Activated gamma-delta T cell treated with Interleukin-2 at 50 U/mL for 16 hours (primary cell): ENCODE measurements at regions not wholly inside any gene's neighbourhood (a gene's known extent, or its start where the extent isn't known, plus 50 kb on each side); places are given as distances from the start of the nearest gene placed in this dataset.

Source experiments
- DNase-seq: peaks from one replicate; pipeline ENCODE4 v3.0.0-alpha.2; 2020

DNA sequence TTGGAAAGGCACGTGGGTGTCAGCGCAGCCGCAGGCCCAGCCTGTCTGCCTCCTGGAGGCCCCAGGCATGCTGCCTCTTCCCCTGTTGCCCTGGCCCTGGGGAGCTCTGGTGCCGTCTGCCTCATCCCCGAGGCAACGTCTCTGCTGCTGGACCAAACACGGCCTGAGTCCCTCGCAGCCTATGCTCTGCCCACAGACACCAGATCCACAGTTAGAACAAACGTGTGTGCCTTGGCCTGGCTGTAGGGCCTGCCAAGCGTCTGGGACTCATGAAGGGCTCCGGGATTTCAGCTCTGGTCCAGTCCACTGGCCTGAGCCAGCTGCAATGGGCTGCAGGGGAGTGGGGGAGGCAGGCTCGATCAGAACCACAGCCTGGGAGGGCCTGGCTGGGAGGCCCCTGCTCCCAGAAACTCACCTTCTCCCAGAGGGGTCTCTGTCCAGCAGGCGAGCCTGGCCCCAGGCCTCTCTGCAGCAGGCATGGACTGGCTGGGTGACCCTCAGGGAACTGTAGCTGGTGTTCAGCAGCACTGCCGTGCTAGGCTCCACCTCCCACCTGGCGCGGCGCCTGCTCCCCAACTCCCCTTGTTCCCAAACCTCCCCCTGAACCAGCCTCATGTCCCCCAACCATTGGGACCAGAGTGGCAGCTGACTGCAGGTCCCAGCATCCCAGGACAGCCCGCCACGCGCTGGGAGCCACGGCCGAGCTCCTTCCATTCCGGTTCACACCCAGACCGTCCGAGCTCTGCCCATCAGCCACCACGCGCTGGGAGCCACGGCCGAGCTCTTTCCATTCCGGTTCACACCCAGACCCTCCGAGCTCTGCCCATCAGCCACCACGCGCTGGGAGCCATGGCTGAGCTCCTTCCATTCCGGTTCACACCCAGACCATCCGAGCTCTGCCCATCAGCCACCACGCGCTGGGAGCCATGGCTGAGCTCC is 197.0 kb downstream of the DLL1 start:
- DNase-seq, result no peak

DNA sequence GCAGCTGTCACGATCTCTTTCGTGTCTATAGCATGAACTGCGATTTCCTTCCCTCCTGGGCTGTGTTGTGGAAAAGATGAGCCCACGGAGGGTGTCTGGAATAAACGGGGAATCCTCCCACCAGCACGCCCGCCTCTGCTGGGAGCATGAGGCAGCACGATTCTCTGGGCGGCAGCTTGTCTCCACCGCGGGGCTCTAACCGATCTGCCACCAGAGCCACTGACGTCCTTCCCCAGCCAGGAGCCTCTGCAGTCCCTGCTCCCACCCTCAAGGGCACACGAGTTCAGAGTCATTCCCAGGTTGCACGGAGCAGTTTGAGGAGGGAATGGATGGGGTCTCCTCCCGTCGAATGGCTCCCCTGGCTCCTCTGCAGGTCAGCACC is 197.6 kb downstream of the DLL1 start:
- DNase-seq, result no peak

DNA sequence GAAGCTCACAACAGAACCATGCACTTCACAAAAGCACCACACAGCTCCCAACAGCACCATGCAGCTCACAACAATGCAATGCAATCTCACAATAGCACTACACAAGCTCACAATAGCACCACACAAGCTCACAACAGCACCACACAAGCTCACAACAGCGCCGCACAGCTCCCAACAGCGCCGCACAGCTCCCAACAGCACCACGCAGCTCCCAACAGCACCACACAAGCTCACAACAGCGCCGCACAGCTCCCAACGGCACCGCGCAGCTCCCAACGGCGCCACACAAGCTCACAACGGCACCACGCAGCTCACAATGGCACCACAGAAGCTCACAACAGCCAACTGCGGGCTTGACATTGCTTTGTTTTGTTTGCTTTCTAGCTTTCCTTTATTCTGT is 198.1 kb downstream of the DLL1 start:
- no peak for DNase-seq

DNA sequence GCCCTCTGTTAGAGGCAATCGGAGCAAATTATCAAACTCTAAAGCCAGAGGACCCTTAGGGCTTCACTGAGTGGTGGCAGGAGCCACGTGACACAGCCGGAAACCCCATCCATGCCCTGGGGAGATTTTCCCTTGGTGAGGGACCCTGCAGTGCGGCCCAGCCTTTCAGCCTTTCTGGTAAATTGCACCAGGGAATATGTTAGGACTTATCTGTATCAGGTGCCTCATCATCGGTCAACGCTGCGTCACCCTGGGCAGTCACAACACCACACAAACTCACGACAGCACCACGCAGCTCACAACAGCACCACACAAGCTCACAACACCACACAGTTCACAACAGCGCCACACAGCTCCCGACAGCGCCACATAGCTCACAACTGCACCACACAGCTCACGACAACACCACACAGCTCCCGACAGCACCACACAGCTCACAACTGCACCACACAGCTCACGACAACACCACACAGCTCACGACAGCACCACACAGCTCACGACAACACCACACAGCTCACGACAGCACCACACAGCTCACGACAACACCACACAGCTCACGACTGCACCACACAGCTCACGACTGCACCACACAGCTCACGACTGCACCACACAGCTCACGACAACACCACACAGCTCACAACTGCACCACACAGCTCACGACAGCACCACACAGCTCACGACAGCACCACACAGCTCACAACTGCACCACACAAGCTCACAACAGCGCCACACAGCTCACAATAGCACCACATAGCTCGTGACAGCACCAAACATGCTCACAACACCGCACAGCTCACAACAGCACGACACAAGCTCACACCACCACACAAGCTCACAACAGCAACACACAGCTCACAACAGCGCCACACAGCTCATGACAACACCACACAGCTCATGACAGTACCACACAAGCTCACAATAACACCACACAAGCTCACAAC is 199.0 kb downstream of the DLL1 start:
- no peak for DNase-seq

DNA sequence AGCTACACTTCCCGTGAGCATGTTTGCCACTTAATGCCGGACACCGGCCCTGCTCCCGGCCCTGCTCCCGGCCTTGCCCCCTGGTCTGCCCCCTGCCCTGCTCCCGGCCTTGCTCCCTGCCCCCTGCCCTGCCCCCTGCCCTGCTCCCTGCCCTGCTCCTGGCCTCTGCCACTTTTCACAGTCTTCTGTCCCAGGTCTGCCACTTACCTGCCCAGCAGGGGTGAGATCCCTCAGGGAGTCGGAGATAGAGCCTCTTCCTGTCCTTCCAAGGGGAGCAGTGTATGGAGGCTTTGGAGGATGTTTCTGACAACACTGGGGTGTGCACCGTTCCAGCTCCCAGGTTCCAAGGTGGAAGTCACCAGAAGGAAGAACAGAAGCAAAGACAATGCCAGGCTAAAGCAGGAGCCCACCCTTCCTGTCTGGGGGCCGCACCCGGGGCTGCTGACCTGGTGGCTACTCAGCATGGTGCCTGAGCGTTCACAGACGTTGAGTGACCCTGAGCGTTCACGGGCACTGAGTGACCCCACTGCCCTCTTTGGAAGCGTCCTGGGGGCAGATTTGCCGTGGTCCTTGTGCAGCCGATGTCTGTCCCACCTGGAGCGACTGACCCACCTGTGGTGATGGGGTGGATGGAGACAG is 199.8 kb downstream of the DLL1 start:
- peak; percentile 3 for DNase-seq

DNA sequence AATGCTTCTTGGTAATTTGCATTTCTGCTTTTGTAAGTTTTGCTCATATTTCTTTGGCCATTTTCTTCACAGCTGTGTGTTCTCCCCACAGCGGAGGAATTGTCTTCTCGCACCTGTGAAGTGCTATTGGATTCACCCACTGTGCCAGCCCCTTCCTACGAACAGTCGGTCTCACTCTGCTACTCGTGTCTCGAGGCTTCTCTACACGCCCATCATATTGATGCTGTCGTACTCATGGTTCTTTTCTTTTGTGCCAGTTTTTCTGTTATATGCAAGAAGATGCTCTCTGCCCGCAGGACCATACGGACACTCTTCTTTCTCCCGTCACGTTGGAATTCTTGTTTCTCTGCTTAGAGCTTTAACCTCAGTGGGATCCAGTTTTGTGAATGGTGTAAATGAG is 200.3 kb downstream of the DLL1 start:
- DNase-seq, result no peak

DNA sequence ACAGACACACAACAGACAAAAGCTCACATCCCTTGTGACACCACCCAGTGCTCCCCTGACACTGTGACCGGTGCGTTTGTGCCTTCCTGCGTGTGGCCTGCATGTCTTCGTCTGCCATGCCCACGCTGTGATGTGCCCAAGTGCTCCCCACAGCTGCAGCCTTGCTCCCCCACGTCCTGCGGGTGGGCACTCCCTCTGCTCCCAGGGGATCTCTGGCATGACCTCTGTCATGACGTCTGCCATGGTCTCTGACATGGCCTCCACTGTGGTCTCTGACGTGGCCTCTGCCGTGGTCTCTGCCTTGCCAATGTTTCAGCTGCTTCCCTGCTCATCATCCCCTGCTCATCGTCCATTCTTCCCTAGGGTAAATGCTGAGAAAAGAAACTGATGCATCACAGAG is 200.9 kb downstream of the DLL1 start:
- no peak for DNase-seq

DNA sequence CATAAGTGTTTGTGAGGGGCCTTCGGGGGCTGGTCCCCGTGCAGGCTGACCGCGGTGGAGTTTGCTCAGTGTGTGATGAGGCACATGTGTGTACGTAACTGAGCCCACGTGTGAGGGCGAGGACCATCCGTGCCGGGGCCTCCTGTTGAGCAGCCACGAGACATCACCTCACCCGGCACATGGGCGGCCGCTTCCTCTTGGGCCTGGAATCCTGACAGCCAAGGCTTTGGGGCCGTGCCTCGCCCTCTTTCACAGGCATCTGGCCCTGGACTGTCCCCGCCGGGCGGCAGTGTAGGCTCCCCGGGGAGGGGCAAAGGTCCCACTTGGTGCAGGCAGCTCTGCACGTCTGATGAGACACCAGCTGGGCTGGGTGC is 202.3 kb downstream of the DLL1 start:
- peak; percentile 21 for DNase-seq

DNA sequence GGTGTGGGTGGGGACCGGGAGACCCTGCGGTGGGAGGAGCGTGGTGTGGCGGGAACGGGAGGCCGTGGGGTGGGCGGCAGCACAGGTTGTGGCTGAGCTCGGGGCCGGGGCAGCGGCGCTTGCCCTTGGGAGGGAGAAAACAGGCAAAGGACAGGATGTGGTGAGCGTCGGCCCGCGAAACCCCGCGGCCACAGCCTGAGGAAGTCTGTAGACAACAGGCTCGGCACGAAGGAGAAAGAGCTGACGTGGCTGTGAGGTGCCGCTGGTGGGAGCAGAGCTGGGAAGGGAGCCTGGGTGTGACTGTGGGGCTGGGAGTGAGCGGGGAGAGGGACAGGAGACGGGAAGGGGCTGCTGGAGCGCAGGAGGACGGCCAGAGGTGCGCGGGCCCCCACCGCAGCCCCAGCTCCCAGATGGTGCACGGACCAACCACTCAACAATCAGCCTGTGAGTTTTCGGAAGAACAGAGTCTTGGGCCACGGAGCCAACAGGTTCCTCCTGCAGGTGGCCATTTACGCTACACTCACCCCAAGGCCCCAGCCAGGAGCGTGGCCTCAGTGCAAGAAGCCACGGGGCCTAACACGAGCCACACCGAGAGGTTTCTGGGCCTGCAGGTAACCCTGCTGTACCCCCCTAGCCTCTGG is 202.8 kb downstream of the DLL1 start:
- peak; percentile 61 for DNase-seq

DNA sequence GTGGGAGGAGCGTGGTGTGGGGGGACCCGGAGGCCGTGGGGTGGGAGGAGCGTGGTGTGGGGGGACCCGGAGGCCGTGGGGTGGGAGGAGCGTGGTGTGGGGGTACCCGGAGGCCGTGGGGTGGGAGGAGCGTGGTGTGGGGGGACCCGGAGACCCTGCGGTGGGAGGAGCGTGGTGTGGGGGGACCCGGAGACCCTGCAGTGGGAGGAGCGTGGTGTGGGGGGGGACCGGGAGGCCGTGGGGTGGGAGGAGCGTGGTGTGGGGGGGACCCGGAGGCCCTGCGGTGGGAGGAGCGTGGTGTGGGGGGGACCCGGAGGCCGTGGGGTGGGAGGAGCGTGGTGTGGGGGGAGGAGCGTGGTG is 203.5 kb downstream of the DLL1 start:
- DNase-seq, result peak; percentile 12

DNA sequence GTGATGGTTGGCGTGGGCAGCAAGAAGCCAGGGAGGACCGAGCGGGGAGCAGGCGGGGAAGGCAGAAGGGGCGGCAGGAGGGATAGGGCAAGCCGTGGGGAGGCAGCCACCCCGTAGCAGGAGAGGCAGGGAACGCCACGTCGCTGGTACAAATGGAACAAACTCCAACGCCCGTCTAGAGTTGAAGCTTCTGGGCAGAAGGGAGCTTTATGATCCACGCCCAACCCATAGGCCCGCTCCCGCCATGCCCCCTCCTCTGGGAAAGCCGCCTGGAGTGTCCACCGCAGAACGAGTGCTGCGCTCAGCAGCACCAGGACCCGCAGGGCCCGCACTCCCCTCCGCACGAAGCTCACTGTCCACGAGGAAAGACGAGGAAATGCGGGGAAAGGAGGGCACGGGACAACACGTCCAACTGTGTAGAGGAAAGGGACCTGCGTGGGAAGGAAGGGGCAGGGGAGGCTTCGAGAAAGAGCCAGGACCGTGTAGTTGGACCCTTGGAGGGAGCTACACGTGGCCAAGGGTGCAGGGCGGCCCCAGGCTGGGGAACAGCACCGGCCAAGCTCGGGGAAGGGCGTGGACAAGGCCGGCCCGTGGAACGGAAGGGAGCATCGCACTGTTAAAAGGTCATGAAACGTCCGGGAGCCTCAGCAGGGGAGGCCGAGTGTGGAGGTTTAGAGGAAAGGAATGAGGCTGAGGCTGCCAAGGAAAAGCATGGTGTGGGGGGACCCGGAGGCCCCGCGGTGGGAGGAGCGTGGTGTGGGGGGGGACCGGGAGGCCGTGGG is 204.0 kb downstream of the DLL1 start:
- DNase-seq, result peak; percentile 3

DNA sequence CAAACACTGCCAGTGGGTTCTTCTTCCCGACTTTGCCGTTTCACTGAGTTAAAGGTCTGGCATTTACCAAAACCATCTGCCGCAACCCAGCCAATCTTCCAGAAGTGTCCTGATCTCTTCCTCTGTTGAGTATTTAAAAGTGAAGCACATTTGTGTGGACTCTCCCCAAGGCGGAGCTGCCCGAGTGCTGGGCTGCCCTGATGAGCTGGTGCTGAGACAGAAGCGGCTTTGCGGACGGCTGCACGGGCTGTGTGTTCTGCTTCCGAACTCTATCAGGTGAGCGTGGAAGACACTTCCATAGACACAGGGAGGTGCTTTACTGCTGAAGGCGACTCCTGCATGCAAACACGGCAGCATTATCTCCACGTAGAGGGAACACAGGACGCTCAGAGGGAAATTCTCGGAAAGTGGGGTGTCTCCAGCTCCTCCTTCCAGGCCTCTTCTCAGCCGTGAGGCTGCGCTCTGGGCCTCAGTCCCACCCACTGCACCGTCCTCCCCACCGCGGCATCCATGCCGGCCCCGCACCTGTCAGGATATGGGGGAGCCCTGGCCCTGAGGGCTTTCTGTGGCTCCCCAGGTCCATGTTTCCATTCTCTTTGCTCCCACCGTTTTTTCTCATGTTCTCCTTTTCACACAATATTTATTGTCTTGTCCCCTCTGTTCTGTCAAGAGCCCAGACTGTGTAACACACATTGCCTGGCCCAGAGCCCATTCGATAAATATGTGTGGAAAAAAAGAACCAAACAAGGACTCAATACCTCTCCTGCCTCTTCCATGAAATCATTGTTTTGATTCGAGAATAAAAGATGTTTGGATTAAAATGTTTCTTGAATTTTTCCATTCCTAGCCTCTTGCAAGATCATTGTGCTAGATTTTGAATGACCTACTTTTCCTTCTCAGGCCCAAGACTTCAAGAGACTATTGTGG is 205.1 kb downstream of the DLL1 start:
- DNase-seq, result peak; percentile 1

DNA sequence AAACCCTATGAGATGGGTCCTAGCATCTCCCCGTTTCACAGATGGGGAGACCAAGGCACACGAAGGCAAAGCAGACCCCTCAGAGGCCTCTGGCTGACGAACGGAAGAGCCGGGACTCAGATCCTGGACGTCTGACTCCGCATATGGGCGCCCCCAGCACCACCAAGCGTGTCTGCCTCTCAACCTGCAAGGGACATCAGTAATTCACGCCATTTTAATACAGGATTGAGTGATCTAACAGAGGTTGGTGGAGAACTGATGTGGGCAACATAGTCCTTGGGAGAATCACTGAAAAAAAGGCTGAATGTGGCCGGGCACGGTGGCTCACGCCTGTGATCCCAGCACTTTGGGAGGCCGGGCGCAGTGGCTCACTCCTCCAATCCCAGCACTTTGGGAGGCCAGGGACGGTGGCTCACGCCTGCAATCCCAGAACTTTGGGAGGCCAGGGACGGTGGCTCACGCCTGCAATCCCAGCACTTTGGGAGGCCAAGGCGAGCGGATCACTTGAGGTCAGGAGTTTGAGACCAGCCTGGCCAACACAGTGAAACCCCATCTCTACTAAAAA is 206.6 kb downstream of the DLL1 start:
- no peak for DNase-seq

DNA sequence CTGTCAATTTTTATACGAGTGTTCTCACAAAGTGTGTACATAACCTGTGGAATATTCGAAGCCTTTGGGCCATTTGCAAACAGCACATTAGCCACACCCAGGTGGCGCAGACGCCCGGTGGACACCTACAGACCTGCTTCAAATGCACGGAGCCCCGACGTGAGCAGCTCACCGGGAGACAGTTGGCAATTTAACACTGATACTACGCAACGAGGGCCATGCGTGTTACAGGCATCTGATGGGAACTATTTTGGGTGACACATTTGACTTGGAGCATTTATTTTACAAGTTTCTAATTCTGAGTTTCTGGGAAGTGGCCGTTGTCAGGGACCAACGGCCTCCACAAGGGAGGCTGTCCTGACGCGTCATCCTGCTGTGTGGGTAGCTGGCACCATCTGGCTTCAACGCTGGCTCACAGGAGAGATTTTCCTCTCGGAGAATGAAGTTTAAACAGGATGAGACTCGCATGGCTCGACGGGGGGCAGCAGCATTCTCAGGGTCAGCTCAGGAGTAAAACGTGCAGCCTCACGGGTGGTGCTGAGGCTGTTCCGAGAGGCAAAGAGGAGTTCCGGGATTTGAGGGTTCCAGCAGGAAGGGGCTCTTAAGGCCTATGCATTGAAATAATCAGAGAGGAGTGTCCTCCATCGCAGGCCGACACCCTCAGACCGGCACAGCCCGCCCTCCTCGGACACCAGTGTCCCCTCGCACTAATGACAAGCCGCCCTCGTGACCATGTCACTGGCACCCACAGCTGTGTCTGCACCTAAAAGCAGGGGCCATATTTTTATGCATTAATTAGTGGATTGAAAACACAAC is 207.4 kb downstream of the DLL1 start:
- no peak for DNase-seq

DNA sequence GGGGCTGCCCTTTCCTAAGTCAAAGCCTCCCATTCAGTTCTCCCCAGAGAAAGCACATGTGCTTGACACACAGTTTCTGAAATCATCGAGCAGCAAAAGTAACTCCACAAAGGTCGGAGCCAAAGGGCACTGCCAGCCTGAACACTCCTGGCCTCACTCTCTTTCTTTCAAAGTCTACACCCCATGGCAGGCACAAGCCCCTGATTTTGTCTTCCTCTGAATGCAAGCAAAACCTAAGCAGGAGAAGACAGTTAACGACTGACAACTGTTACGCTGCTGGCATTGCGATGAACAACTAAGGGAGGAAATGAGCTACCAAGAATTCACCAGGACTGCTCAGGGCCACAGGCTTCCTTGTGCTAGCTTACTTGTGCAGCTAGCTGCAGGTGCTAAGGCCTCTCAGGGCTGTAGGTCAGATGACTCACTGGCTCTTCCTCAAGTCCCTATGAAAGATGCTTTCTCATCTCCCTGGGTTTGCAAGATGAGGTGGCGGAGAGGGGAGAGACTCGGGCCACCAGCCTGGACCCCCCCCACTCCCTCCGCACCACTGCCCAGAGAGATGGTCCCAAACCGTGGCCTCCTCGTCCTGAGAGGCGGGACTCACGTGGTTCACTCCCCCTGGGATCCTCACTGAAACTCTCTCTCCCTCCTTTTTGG is 208.2 kb downstream of the DLL1 start:
- DNase-seq, result no peak

DNA sequence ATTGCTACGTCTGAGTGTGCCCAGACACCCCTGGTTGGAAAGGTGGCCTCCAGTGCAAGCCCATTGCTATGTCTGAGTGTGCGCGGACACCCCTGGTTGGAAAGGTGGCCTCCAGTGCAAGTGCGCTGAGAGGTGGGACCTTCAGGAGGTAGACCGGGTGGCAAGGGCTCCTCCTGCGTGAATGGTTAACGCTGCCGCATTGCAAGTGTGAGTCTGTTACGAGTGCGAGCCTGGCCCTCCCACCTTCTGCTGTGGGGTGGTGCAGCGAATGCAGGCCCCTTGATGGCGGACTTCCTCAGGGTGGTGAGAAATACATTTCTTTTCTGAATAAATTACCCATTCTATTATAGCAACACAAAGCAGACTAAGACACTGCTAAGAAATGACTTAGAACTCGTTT is 208.8 kb downstream of the DLL1 start:
- DNase-seq, result no peak

DNA sequence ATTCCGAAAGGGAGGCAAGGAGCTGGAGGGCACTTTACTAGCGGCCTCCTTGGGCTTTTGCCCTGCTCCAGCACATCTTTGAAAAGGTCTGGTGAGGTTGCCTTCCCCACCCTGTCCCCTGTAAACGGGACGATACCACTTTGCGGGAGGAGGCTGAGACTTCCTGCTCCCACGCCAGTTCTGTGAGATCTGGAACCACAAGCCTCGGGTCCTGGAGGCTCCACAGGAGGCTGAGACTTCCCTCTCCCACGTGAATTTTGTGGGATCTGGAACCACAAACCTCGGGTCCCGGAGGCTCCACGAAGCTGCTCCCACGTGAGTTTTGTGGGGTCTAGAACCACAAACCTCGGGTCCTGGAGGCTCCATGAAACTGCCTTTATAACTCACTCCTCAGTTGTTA is 209.3 kb downstream of the DLL1 start:
- DNase-seq, result no peak

DNA sequence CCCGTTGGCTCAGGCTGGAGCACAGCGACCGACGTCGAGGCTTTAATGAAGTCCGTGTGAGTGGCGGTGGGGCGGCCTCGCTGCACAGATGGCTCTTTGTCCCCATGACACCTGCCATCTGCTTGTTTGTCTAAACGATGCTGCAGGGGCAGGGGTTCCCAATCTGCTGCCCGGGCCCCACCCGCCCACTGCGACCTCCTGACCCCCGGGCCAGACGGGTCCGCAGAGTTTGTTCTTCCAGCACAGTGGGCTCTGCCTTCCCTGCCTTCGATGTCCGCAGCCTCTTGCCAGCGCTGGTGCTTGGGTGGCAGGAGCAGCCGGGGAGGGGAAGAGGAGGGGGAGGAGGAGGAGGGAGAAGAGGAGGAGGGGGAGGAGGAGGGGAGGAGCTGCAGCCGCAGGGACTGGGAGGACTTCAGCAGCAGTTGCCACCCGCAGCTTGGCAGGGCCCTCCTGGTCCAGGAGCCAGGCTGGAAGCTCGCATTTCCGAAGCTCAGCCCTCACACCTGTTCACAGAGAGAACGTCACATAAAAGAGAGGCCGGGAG is 210.0 kb downstream of the DLL1 start:
- DNase-seq, result no peak
